ENCODE measurements at regions not wholly inside any gene's neighbourhood (a gene's known extent, or its start where the extent isn't known, plus 50 kb on each side); places are given as distances from the start of the nearest gene placed in this dataset.

DNA sequence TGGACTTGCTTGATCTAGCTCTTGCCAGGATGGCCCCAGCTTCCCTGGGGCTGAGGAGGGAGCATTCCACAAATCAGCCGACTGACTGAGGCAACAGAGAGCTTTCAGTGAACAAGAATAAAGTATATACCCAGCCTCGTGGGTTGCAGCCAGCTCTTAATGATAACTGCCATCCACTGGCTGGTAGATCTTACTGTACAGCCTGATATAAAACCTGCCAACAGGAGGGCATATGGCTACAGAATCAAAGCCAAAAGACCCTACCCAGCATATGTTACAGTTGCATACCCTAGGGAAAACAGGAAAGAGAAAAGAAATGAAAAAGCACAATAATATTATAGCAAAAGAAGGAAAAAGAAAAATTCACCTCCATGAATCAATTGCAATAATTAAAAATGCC, 775.9 kb upstream of the KIF2B start:
- H3K36me3 ChIP-seq (ENCODE audit: control insufficient read depth, low read length): no peaks in the 10 kb centered on the region
- no peaks in the 10 kb centered on the region for H3K9me2 ChIP-seq (replicated peaks; ENCODE audit: control insufficient read depth, low read length)
- H3K4me1 ChIP-seq (ENCODE audit: control insufficient read depth, low read length): no peaks in the 10 kb centered on the region
- TF ChIP-seq EZH2phosphoT487 (IDR thresholded peaks at IDR 0.05; ENCODE audit: borderline replicate concordance, low read length): no peak
- H3K9me3 ChIP-seq (ENCODE audit: control insufficient read depth, insufficient read depth, low read length): peaks cover 3% of the 10 kb centered on the region; the same call in 1 of the 2 replicates
- no peaks in the 10 kb centered on the region for H3K79me2 ChIP-seq (ENCODE audit: control insufficient read depth, low read length)
- no peaks in the 10 kb centered on the region for H3K27me3 ChIP-seq (ENCODE audit: control insufficient read depth, low read length)
- H4K20me1 ChIP-seq (ENCODE audit: control insufficient read depth, insufficient read depth, low read depth, low read length): no peaks in the 10 kb centered on the region
- H3K27ac ChIP-seq (ENCODE audit: low read depth, low read length): no peak overlapping the region
- no peak overlapping the region for H3K4me3 ChIP-seq (ENCODE audit: low read length)
- no peaks in the 10 kb centered on the region for H3F3A ChIP-seq (ENCODE audit: control insufficient read depth, insufficient read depth)
- H3K4me2 ChIP-seq (ENCODE audit: low read length): no peak overlapping the region

DNA sequence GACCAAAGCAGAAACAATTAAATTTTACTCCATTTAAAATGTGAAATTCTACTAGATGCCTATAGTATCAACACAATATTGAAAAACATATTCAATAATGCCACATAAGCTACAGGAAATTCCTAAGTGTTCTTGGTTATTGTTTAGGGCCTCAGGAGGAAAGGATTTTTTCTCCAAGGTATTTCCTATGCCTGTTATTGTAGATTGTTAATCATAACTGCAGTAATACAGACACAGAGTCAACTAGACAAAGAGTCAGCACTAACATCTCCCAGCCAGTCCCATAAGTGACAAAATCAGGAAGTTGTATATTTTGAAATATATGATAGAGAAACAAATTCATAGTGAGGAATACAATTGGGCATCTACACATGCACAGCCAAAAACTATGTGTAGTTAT, 782.7 kb upstream of the KIF2B start:
- Histone ChIP-seq H3K9me2 (replicated peaks; ENCODE audit: control insufficient read depth, low read length) (no peaks in the 10 kb centered on the region), H3K4me2 (ENCODE audit: low read length) (no peak overlapping the region), H3K4me1 (ENCODE audit: control insufficient read depth, low read length) (no peaks in the 10 kb centered on the region), H3K9me3 (ENCODE audit: control insufficient read depth, insufficient read depth, low read length) (no peaks in the 10 kb centered on the region), H3K36me3 (ENCODE audit: control insufficient read depth, low read length) (no peaks in the 10 kb centered on the region), H3K79me2 (ENCODE audit: control insufficient read depth, low read length) (no peaks in the 10 kb centered on the region), H3K27me3 (ENCODE audit: control insufficient read depth, low read length) (no peaks in the 10 kb centered on the region), H4K20me1 (ENCODE audit: control insufficient read depth, insufficient read depth, low read depth, low read length) (no peaks in the 10 kb centered on the region), H3F3A (ENCODE audit: control insufficient read depth, insufficient read depth) (no peaks in the 10 kb centered on the region), H3K27ac (ENCODE audit: low read depth, low read length) (no peak overlapping the region), H3K4me3 (ENCODE audit: low read length) (no peak overlapping the region)
- TF ChIP-seq EZH2phosphoT487 (IDR thresholded peaks at IDR 0.05; ENCODE audit: borderline replicate concordance, low read length): no peak
- TF ChIP-seq, protein P1, sequence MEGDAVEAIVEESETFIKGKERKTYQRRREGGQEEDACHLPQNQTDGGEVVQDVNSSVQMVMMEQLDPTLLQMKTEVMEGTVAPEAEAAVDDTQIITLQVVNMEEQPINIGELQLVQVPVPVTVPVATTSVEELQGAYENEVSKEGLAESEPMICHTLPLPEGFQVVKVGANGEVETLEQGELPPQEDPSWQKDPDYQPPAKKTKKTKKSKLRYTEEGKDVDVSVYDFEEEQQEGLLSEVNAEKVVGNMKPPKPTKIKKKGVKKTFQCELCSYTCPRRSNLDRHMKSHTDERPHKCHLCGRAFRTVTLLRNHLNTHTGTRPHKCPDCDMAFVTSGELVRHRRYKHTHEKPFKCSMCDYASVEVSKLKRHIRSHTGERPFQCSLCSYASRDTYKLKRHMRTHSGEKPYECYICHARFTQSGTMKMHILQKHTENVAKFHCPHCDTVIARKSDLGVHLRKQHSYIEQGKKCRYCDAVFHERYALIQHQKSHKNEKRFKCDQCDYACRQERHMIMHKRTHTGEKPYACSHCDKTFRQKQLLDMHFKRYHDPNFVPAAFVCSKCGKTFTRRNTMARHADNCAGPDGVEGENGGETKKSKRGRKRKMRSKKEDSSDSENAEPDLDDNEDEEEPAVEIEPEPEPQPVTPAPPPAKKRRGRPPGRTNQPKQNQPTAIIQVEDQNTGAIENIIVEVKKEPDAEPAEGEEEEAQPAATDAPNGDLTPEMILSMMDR (IDR thresholded peaks at IDR 0.05; ENCODE audit: low read depth, low read length, poor library complexity, severe bottlenecking): no peak

DNA sequence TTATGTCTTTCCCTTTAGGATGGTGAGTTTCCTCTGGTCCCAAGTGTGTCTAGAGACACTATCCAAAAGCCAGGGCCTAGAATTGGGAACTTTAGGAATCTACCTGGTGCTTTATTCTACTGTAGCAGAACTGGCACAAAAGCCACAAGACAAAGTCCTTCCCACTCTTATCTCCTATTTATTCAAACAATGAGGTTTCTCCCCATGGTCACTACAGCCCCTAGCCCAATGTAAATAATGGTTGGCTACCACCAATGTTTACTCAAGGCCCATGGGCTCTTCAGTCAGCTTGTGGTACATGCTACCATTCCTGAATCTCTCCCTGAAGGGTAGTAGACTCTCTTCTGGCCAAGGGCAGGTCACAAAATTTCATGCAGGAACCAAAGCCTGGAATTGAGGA, 789.4 kb upstream of the KIF2B start:
- Histone ChIP-seq H3K27ac (ENCODE audit: low read depth, low read length) (no peak overlapping the region), H3K4me2 (ENCODE audit: low read length) (no peak overlapping the region), H3K4me3 (ENCODE audit: low read length) (no peak overlapping the region)

DNA sequence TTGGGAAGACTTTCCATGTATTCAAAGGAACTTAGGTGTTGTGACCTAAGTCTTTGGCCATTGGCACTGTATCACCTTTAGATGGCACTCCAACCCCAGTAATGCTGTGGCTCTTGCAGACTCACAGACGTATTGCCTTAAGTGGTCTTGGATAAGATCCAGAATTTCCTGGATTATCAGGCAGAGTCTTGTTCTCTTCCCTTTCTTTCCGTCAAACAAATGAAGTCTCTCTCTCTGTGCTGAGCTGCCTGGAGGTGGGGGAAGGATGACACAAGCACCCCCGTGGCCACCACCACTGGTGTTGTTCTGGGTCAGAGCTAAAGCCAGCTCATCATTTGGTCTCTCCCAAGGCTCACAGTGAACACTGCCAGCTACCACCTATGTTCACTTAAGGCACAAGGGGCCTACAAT, 789.9 kb upstream of the KIF2B start:
- Histone ChIP-seq H4K20me1 (ENCODE audit: control insufficient read depth, insufficient read depth, low read depth, low read length) (no peaks in the 10 kb centered on the region), H3K4me2 (ENCODE audit: low read length) (no peak overlapping the region), H3K27me3 (ENCODE audit: control insufficient read depth, low read length) (no peaks in the 10 kb centered on the region), H3K9me3 (ENCODE audit: control insufficient read depth, insufficient read depth, low read length) (no peaks in the 10 kb centered on the region), H3K4me1 (ENCODE audit: control insufficient read depth, low read length) (no peaks in the 10 kb centered on the region), H3K27ac (ENCODE audit: low read depth, low read length) (no peak overlapping the region), H3K4me3 (ENCODE audit: low read length) (no peak overlapping the region), H3F3A (ENCODE audit: control insufficient read depth, insufficient read depth) (no peaks in the 10 kb centered on the region), H3K79me2 (ENCODE audit: control insufficient read depth, low read length) (no peaks in the 10 kb centered on the region), H3K36me3 (ENCODE audit: control insufficient read depth, low read length) (no peaks in the 10 kb centered on the region), H3K9me2 (replicated peaks; ENCODE audit: control insufficient read depth, low read length) (no peaks in the 10 kb centered on the region)
- TF ChIP-seq, protein P1 (IDR thresholded peaks at IDR 0.05; ENCODE audit: low read depth, low read length, poor library complexity, severe bottlenecking): peak; percentile 66
- TF ChIP-seq EZH2phosphoT487 (IDR thresholded peaks at IDR 0.05; ENCODE audit: borderline replicate concordance, low read length): no peak

More for the DNA sequence above, 789.4 kb upstream of the KIF2B start:
- Histone ChIP-seq H4K20me1 (ENCODE audit: control insufficient read depth, insufficient read depth, low read depth, low read length) (no peaks in the 10 kb centered on the region), H3F3A (ENCODE audit: control insufficient read depth, insufficient read depth) (no peaks in the 10 kb centered on the region), H3K9me3 (ENCODE audit: control insufficient read depth, insufficient read depth, low read length) (no peaks in the 10 kb centered on the region), H3K79me2 (ENCODE audit: control insufficient read depth, low read length) (no peaks in the 10 kb centered on the region), H3K4me1 (ENCODE audit: control insufficient read depth, low read length) (no peaks in the 10 kb centered on the region), H3K9me2 (replicated peaks; ENCODE audit: control insufficient read depth, low read length) (no peaks in the 10 kb centered on the region), H3K27me3 (ENCODE audit: control insufficient read depth, low read length) (no peaks in the 10 kb centered on the region), H3K36me3 (ENCODE audit: control insufficient read depth, low read length) (no peaks in the 10 kb centered on the region)
- no peak for TF ChIP-seq EZH2phosphoT487 (IDR thresholded peaks at IDR 0.05; ENCODE audit: borderline replicate concordance, low read length)
- TF ChIP-seq, protein P1 (IDR thresholded peaks at IDR 0.05; ENCODE audit: low read depth, low read length, poor library complexity, severe bottlenecking): no peak
